Transverse colon (tissue), 4 donors: ENCODE measurements at regions not wholly inside any gene's neighbourhood (a gene's known extent, or its start where the extent isn't known, plus 50 kb on each side); places are given as distances from the start of the nearest gene placed in this dataset.

Source experiments
- EP300 ChIP-seq: sonication (generic); formaldehyde crosslinking; IDR thresholded peaks from one replicate; pipeline ENCODE4 v1.6.1; 2017; ENCODE audit warnings: antibody characterized with exemption, low read depth
- POLR2A ChIP-seq: fragments of 450-650 bp; IDR thresholded peaks from one replicate; pipeline ENCODE4 v1.6.1; 2016; ENCODE audit warnings: antibody characterized with exemption, mild to moderate bottlenecking, moderate library complexity
- POLR2AphosphoS5 ChIP-seq, 3 donors: sonication (generic); formaldehyde crosslinking; IDR thresholded peaks; one replicate each; pipeline ENCODE4 v1.6.1; 2016; ENCODE audit warnings: antibody characterized with exemption in 3 of 3
- TF ChIP-seq, protein P1 (sequence below), 5 experiments: fragments of 200-600 bp in 3 of 5; fragments of 450-650 bp in 2 of 5; sonication (generic) in 3 of 5; IDR thresholded peaks; 1 replicate in 2 of 5; 2 replicates in 3 of 5; pipeline ENCODE4 v1.5.1; 2016 to 2017; ENCODE audit warnings: antibody characterized with exemption in 5 of 5, inconsistent platforms in 3 of 5, mild to moderate bottlenecking in 2 of 5, moderate library complexity in 1 of 5

DNA sequence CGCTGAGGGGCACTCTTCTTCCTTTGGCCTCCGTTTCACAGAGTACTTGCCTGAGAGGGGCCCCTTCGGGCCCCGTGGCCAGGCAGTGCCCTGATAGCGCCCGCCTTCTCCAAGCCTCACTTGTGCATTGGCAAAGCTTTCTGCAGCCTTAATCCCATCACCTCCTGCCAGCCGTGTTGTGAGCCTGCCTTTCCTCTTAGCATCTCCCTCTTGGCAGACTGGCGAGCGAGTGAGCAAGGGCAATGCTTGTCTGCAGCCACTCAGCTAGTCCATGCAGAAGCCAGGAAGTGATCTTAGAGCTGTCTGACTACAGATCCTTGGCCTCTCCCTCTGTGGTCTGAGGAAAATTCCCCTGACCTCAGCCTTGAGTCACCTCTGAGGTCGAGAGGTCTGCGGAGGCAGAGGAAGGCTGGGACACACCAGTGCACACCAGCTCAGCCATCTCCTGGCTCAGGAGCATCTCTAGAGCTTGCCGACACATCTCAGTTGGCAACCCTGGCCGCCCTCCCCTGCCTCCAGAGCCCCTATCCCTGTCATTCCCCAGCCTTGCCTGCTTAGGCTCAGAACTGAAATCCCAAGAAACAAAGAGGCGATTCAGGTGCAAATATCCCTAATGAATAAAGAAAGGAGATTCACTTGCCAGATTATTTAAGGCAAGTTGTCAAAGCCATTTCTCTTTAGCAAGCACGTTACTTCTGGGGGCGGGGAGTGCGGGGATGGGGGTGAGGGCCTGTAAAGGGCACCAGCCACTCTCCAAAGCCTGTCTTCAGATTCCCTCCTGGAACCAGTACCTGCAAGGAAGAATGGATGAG lies 143.5 kb upstream of the MAMLD1 start:
- TF ChIP-seq POLR2A: no peak
- TF ChIP-seq, protein P1, sequence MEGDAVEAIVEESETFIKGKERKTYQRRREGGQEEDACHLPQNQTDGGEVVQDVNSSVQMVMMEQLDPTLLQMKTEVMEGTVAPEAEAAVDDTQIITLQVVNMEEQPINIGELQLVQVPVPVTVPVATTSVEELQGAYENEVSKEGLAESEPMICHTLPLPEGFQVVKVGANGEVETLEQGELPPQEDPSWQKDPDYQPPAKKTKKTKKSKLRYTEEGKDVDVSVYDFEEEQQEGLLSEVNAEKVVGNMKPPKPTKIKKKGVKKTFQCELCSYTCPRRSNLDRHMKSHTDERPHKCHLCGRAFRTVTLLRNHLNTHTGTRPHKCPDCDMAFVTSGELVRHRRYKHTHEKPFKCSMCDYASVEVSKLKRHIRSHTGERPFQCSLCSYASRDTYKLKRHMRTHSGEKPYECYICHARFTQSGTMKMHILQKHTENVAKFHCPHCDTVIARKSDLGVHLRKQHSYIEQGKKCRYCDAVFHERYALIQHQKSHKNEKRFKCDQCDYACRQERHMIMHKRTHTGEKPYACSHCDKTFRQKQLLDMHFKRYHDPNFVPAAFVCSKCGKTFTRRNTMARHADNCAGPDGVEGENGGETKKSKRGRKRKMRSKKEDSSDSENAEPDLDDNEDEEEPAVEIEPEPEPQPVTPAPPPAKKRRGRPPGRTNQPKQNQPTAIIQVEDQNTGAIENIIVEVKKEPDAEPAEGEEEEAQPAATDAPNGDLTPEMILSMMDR (IDR thresholded peaks at IDR 0.05): no peak
- TF ChIP-seq POLR2AphosphoS5 (IDR thresholded peaks at IDR 0.05): no peak
- no peak for TF ChIP-seq EP300
